HG02870 (cell line): ENCODE measurements at regions not wholly inside any gene's neighbourhood (a gene's known extent, or its start where the extent isn't known, plus 50 kb on each side); places are given as distances from the start of the nearest gene placed in this dataset.

Experiments
- ATAC-seq: cut with Tn5 transposase; IDR thresholded peaks from one replicate; pipeline ENCODE4 v1.9.1; 2021; ENCODE audit warnings: mild to moderate bottlenecking, moderate library complexity; ENCODE audit not compliant: unreplicated experiment

DNA sequence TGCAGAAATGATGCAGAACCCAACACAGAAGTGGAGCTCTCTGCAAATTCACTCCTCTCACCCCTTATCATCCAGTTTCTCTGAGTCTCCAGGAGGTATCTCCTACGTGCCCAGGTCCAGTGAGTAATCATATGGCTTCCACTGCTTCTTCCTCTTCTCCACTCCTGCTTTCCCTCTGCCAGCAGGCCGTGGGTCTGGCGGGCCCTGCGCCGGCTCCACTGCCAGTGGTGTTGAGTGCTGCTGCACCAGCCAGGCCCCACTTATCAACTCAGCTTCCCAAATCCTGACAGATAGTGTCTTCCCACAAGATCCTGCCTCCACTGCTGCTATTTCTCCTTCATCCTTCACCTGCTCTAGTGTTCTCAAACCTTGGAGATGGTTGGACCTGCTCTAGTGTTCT, 227.6 kb upstream of the PARD3B start:
- ATAC-seq = no peak

DNA sequence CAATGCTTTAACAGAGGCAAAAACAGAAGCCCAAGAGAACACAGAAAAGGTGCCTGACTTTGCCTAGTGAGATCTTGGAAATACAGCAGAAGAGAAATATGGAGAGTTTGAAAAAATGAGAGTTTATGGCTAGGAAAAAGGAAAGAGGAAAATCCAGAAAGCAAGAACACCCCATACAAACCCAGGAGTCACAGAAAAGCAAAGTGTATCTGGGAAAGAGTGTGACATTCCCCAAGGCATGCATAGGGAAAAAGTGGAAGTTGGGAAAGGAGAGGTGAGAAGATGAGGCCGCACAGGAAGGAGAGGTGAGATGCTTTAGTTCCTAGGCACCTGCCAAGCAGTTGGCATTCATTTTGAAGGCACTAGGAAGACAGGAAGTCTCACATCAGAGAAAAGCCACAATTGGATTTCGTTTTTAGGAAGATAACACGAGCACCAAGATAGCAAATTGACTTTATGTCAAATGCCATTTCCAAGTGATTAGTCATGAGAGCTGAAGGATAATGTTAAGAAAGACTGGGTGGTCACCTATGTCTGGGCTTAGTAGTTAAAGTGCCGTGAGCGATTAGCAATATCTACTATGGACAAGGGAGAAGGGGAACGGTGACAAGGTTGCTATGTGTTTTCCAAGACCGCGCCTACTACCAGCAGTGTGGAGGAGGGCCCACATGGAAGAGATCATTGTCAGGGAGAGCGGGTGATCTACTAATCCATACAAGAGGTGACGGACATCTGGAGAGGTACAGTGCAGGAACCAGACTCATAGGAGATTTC, 224.1 kb upstream of the PARD3B start:
- ATAC-seq = no peak

GRCh38 chr2:204321910-204322751, 223.1 kb upstream of the PARD3B start:
- no peak for ATAC-seq

- peak; percentile 84 for ATAC-seq
Measured at GRCh38 chr2:204325468-204325867, 219.8 kb upstream of the PARD3B start.

DNA sequence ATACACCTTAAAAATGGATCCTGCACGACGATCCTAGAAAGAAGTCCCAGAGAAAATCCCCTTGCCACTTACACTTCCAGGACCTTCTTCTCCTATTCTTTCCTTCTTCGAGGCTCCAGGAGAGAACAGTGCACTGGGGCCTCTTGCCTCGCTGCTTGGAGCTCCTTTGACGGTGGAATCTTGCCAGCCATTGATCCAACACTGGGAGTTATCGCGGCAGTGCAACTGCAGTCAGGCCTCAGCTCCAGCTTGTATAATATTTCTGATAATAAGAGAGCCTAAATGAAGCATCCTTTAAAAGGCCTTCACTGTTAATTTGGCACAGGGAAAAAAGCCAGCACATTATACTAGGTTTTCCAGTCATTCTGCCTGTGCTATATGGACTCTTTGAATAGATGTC, 216.9 kb upstream of the PARD3B start:
- ATAC-seq = no peak

DNA sequence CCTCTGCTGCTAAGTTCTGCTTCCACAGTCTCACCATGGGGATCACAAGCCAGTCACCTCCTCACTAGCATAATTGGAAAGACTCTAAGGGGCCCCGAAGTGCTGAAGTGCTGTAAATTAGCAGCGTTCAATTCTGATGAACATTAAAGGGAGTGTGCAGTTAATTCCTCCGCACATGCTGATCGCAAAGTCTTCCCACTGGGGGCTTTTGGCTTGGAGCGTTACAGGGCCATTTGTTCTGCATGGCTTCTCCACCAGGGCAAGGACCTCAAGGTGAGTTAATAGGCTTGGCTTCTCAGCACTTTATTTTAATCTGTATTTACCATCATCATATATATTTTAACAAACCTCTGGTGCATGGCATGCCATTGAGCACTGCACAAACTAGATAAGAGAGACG, 216.3 kb upstream of the PARD3B start:
- ATAC-seq = no peak

GRCh38 chr2:204329532-204329931, 215.7 kb upstream of the PARD3B start:
- no peak for ATAC-seq

DNA sequence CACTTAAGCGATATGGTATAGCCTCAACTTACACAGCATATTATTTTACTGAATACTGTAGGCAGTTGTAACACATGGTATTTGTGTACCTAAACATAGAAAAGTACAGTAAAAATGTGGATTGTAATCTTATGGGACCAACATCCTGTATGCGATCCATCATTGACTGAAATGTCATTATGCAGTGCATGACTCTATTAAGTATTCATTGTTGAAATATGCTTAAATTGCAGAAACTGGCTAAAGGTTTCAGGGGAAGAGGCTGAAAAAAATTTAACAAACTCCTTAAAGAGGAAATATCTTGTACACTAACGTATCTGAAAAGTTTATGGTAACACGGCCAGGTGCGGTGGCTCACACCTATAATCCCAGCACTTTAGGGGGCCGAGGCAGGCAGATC, 214.1 kb upstream of the PARD3B start:
- no peak for ATAC-seq

GRCh38 chr2:204331988-204332387, 213.3 kb upstream of the PARD3B start:
- no peak for ATAC-seq

DNA sequence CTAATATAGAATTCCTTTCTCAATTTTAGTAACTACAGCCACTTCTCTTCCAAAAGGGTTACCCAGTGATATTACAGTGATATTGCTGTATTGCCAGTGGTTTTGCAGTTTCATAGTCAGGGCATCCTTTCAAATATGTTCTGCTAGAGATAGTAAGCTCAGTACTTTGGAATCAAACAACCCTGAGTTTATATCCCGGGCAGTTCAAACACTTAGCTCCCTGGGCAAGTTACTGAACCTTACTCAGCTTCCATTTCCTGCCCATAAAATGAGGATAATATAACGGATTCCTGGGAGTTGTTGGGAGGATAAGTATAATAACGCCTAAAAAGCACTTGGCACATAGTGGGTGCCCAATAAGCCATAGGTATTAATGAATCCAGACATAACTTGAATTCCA, 212.6 kb upstream of the PARD3B start:
- ATAC-seq = no peak

GRCh38 chr2:204333861-204334260, 211.4 kb upstream of the PARD3B start:
- ATAC-seq = no peak

- ATAC-seq = no peak
Measured at GRCh38 chr2:204335451-204336058, 209.7 kb upstream of the PARD3B start.

GRCh38 chr2:204336153-204336744, 209.0 kb upstream of the PARD3B start:
- no peak for ATAC-seq

- no peak for ATAC-seq
Measured at GRCh38 chr2:204337638-204338037, 207.6 kb upstream of the PARD3B start.

DNA sequence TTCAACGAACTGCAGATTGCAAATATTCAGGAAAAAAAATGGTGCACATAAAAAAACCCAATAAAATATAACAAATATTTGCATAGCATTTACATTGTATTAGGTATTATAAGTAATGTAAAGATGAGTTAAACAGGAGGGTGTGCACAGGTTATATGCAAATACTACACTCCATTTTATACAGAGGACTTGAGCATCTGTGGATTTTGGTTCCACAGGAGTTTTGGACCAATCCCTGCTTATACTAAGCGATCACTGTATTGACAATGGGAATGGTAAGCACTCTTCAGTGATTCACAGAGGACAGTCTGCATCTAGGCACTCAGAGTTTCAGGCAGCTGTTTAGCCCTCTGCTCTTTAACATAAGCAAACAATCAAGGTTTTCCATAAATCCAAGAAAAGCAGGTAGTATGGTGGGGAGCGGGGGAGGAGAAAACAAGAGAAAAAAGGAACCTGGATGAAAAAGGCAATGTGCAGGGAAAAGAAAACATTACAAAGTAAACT, 206.0 kb upstream of the PARD3B start:
- ATAC-seq = no peak

DNA sequence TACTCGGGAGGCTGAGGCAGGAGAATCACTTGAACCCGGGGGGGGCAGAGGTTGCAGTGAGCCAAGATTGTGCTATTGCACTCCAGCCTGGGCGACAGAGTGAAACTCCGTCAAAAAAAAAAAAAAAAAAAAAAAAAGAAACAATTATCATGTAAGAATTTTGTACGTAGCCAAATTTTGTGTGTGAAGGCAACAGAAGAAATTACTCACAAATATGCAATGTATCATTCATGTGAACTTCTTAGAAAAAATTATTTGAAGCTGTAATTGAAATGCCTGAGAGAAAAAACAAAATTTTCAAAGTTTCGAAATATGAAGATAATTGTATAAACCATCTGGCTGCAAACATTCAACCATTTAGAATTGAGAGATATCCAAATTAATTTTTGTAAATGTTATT, 204.8 kb upstream of the PARD3B start:
- no peak for ATAC-seq

DNA sequence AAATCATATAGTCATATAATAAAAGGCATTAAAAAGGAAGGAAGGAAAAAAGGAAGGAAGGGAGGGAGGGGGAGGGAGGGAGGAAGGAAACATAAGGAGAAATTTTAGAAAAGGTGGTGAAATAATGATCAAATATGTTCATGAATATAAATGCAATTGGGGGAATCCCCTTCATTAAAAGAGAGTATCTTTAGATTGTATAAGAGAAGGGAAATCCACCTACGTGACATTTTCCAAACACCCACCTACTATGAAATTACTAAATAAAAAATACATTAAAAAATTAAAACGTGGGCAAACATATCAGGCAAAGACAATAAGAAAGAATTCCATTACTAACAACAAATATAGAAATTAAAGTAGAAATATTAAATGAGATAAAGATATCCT, 203.4 kb upstream of the PARD3B start:
- ATAC-seq = no peak

DNA sequence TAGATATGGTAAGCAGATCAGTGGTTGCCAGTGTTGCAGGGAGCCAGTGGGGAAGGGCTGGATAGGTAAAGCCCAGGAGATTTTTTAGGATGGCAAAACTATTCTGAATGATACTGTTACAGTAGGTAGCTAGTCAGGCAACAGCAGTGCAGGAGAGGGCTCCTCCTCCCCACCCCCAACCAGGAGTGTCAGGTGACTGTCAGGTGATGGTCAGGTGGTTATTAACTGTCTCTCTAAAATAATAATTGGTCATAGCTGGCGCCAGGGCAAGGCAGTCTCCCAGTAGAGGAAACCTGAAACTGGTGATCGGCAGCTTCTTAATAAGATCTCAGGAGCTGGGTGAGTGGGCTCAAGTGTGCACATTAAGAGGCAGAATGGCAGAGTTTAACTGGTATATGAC, 201.6 kb upstream of the PARD3B start:
- no peak for ATAC-seq

GRCh38 chr2:204344119-204344518, 201.2 kb upstream of the PARD3B start:
- no peak for ATAC-seq

DNA sequence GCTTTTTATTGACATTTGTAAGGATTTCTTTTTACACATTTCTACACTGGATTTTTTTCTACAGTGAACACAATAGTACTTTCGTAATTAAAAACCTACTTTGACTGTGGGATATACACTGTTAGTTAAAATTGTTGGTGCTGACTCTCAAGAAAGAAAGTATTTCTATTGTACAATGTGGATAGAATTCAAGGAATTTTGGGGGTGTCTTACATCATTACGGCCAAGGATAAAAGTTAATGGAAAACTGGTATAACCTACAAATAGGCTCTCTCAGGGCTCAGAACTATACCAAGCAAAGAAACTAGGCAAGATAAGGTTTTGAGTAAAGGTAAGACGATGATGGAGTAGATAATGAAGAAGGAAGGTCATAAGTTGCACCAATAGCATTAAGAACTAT, 198.4 kb upstream of the PARD3B start:
- no peak for ATAC-seq

DNA sequence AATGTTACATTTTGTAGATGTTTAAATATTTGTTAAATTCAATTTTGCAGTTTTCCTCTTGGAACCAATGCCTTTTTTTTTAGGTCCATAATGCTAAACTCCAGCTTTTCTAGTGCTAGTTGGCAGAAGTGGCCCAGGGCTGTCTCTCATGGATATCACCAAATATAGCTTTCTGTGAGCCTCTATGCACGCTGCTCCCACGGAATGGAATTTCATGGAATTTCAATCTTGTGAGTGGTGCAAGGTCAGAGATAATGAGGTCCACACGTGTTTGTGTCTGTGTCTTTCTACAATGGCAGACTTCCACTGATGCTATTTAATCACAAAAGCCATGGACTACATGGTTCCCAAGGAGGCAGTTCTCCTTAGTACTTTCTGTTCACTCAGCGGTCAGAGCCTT, 191.5 kb upstream of the PARD3B start:
- no peak for ATAC-seq
